GM12872 (cell line): ENCODE measurements at regions not wholly inside any gene's neighbourhood (a gene's known extent, or its start where the extent isn't known, plus 50 kb on each side); places are given as distances from the start of the nearest gene placed in this dataset.

Experiments used
- CTCF ChIP-seq: IDR thresholded peaks from 3 replicates; pipeline ENCODE4 v1.5.1; 2011; ENCODE audit warnings: low read depth, mild to moderate bottlenecking, low read length, moderate library complexity; ENCODE audit not compliant: insufficient read depth

GRCh38 chr3:20645340-20645739 is 459.3 kb upstream of the SGO1 start:
- no peak for TF ChIP-seq CTCF

- no peak for TF ChIP-seq CTCF
Measured at GRCh38 chr3:20637729-20638128, 451.7 kb upstream of the SGO1 start.

- TF ChIP-seq CTCF: no peak
Measured at GRCh38 chr3:20622304-20622703, 436.3 kb upstream of the SGO1 start.

- TF ChIP-seq CTCF: no peak
Measured at GRCh38 chr3:20608054-20608738, 422.2 kb upstream of the SGO1 start.

GRCh38 chr3:20604659-20605058 is 418.7 kb upstream of the SGO1 start:
- TF ChIP-seq CTCF: no peak

- no peak for TF ChIP-seq CTCF
Measured at GRCh38 chr3:20589275-20589674, 403.3 kb upstream of the SGO1 start.

GRCh38 chr3:20588781-20589180 is 402.8 kb upstream of the SGO1 start:
- TF ChIP-seq CTCF: no peak

- TF ChIP-seq CTCF: no peak
Measured at GRCh38 chr3:20583648-20584047, 397.6 kb upstream of the SGO1 start.
